Left lung (tissue), 4 donors: ENCODE measurements at regions not wholly inside any gene's neighbourhood (a gene's known extent, or its start where the extent isn't known, plus 50 kb on each side); places are given as distances from the start of the nearest gene placed in this dataset.

Source experiments
- ATAC-seq: fragments of 200-7000 bp; cut with Tn5 transposase; one replicate; pipeline ENCODE4 v1.9.1; 2020; ENCODE audit warnings: moderate library complexity
- DNase-seq, 4 donors: peaks; one replicate each; pipeline ENCODE4 v3.0.0-alpha.2; 2013 to 2020
- H3K27ac ChIP-seq, 2 donors: fragments of 200-600 bp; sonication (generic) in 1 of 2; one replicate each; pipeline versions ENCODE4 v1.5.0 to v1.8.0; 2020 to 2021
- H3K27me3 ChIP-seq, 2 donors: fragments of 200-600 bp; sonication (generic) in 1 of 2; one replicate each; pipeline versions ENCODE4 v1.5.0 to v1.8.0; 2020 to 2021
- H3K36me3 ChIP-seq, 2 donors: fragments of 200-600 bp; sonication (generic) in 1 of 2; one replicate each; pipeline versions ENCODE4 v1.5.0 to v1.8.0; 2020 to 2021
- H3K4me1 ChIP-seq, 2 donors: fragments of 200-600 bp; one replicate each; pipeline ENCODE4 v1.8.0; 2021
- H3K4me3 ChIP-seq, 2 donors: fragments of 200-600 bp; sonication (generic) in 1 of 2; one replicate each; pipeline versions ENCODE4 v1.5.0 to v1.8.0; 2020 to 2021; ENCODE audit warnings: mild to moderate bottlenecking in 1 of 2
- H3K9me3 ChIP-seq, 2 donors: fragments of 200-600 bp; sonication (generic) in 1 of 2; one replicate each; pipeline versions ENCODE4 v1.5.0 to v1.8.0; 2020 to 2021
- CTCF ChIP-seq, 2 donors: fragments of 200-600 bp; sonication (generic) in 1 of 2; IDR thresholded peaks; one replicate each; pipeline versions ENCODE4 v1.5.0 to v1.8.0; 2021; ENCODE audit warnings: antibody characterized with exemption in 2 of 2
- intact Hi-C, 2 donors: fragments of 100-400 bp; cut with DNase I; formaldehyde crosslinking; loops; one replicate each; pipeline versions ENCODE4 v1.11.2 to v1.14.2; 2022
- donor health status: DM: no; HTN: yes; CAD: no.
- donor health status: DM: no; HTN: no; CAD: no.

DNA sequence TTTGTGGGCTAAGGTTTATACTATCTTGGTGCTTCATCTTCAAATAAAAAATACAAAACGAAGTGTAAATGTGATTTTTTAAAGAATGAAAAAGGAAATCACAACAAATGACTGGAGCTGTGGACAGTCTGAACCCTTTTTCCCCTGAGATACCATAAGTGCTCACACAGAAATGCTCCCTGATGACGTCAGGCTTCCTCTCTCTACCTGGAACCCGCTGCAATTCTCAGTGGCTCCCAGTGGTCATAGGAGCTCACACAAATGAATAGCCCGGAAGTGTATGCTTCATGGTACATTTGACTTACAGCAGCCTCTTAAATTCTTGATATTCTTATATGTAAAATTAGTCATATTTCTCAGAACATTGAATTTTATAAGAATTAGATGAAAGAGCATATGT is 249.7 kb upstream of the GYPC start:
- intact Hi-C loops, result no loop called here
- H3K36me3 ChIP-seq, result no peaks in the 10 kb centered on the region
- no peak overlapping the region for H3K27ac ChIP-seq
- no peaks in the 10 kb centered on the region for H3K4me1 ChIP-seq
- no peaks in the 10 kb centered on the region for H3K9me3 ChIP-seq
- no peak for TF ChIP-seq CTCF (IDR thresholded peaks at IDR 0.05)
- no peak for DNase-seq
- no peak for ATAC-seq
- no peaks in the 10 kb centered on the region for H3K27me3 ChIP-seq
- H3K4me3 ChIP-seq, result no peak overlapping the region

DNA sequence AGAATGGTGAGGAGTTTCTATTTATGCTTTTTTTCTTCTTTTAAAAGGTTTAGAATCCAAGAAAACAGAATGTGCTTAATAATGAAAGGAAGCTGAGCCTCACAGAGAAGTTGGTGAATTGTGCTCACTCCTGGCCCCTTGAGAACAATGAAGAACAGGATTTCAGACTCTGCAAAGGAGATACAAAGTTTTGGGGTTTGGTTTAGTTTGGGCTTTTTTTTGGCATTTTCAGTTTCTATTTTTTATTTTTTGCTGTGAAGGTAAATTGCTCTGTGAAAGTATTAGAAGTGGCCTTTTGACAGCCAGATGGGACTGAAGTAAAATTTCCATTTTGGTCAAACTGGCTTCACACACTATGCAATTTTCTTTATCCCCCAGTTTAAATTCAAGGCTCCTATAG is 247.3 kb upstream of the GYPC start:
- ATAC-seq, result no peak
- no peak for TF ChIP-seq CTCF (IDR thresholded peaks at IDR 0.05)

GRCh38 chr2:126409850-126410249 is 246.1 kb upstream of the GYPC start:
- H3K4me1 ChIP-seq, result no peaks in the 10 kb centered on the region
- no peaks in the 10 kb centered on the region for H3K27me3 ChIP-seq
- no peak for TF ChIP-seq CTCF (IDR thresholded peaks at IDR 0.05)
- no peak for DNase-seq
- H3K4me3 ChIP-seq, result no peak overlapping the region
- H3K36me3 ChIP-seq, result no peaks in the 10 kb centered on the region
- no peak for ATAC-seq
- intact Hi-C loops, result no loop called here
- no peaks in the 10 kb centered on the region for H3K9me3 ChIP-seq
- H3K27ac ChIP-seq, result no peak overlapping the region

More for the DNA sequence above, 247.3 kb upstream of the GYPC start:
- no peaks in the 10 kb centered on the region for H3K27me3 ChIP-seq
- H3K4me1 ChIP-seq, result no peaks in the 10 kb centered on the region
- no peak overlapping the region for H3K27ac ChIP-seq
- H3K9me3 ChIP-seq, result no peaks in the 10 kb centered on the region
- no peak for DNase-seq
- intact Hi-C loops, result no loop called here
- no peak overlapping the region for H3K4me3 ChIP-seq
- H3K36me3 ChIP-seq, result no peaks in the 10 kb centered on the region

GRCh38 chr2:126413079-126413478 is 242.9 kb upstream of the GYPC start:
- H3K27ac ChIP-seq, result no peak overlapping the region
- H3K27me3 ChIP-seq, result no peaks in the 10 kb centered on the region

DNA sequence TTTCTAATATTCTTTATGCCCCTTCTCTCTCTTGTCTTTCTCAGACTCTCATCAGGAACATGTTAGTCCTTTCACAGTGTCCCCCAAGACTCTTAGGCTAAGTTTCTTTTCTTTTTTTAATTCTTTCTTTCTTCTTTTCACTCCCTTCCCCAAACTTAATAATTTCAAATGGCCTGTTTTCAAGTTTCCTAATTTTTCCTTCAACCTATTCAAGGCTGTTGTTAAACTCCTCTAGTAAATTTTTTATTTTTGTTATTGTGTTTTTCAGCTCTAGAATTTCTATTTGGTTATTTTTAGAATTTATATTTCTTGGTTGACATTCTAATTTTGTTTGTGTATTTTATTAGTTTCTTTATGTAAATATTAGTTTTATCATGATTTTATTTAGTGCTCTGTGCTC is 236.6 kb upstream of the GYPC start:
- ATAC-seq (no peak), DNase-seq (no peak)
- no peak for TF ChIP-seq CTCF (IDR thresholded peaks at IDR 0.05)
- intact Hi-C loops, result no loop called here
- H3K36me3 ChIP-seq, result no peaks in the 10 kb centered on the region
- peaks cover 0 to 36% of the 10 kb centered on the region in 2 donors for H3K9me3 ChIP-seq
- no peaks in the 10 kb centered on the region for H3K27me3 ChIP-seq
- H3K4me3 ChIP-seq, result no peak overlapping the region
- H3K27ac ChIP-seq, result no peak overlapping the region
- no peaks in the 10 kb centered on the region for H3K4me1 ChIP-seq

More at GRCh38 chr2:126413079-126413478, 242.9 kb upstream of the GYPC start:
- H3K36me3 ChIP-seq, result no peaks in the 10 kb centered on the region
- no peak for DNase-seq
- intact Hi-C loops, result no loop called here
- H3K4me3 ChIP-seq, result no peak overlapping the region
- no peaks in the 10 kb centered on the region for H3K4me1 ChIP-seq
- H3K9me3 ChIP-seq, result peaks cover 0 to 6% of the 10 kb centered on the region in 2 donors
- no peak for TF ChIP-seq CTCF (IDR thresholded peaks at IDR 0.05)
- no peak for ATAC-seq
